ENCODE measurements at regions not wholly inside any gene's neighbourhood (a gene's known extent, or its start where the extent isn't known, plus 50 kb on each side); places are given as distances from the start of the nearest gene placed in this dataset.

DNA sequence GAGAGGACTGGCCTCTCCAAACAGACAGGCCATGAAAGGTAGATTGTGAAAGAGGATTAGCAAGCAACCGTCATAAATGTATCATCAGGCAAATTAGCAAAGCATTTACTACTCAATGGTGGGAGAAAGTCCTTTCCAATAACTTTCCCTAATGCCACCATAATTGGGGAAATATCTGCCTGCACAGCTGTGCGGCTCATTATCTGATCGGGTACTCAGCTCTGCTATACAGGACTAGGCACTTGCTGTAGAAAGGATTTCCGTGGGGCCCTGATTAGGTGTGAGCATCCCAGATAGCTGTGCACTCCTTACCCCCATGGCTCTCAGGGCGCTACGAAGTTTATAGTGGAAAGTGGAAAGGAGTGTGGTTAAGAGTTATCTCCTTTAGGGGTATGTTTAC lies 309.7 kb upstream of the PLET1 start:
- TF ChIP-seq CTCF (IDR thresholded peaks at IDR 0.05) (no peak), POLR2A (IDR thresholded peaks at IDR 0.05) (no peak)
